ENCODE measurements at regions not wholly inside any gene's neighbourhood (a gene's known extent, or its start where the extent isn't known, plus 50 kb on each side); places are given as distances from the start of the nearest gene placed in this dataset.

DNA sequence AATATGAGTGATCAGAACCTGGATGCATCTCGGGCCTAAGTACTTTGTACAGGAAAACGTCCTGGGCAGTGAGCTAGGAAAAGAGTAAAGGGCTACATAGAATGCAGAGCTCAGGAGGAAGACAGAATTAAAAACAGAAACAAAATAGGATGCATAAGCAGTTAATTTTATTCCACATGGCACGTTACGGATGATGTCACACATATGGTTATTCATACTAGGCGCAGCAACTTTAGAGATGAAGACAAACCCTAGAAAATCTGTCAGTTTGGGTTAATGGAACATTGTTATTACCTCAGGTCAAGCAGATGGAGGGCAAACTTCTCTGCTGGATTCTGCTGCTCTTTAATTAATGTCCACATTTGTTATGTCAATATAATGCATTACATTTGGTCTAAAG lies 445.4 kb downstream of the ANXA1 start:
- H3K4me3 ChIP-seq (ENCODE audit: low read depth, low read length): no peak overlapping the region
- TF ChIP-seq, protein P1, sequence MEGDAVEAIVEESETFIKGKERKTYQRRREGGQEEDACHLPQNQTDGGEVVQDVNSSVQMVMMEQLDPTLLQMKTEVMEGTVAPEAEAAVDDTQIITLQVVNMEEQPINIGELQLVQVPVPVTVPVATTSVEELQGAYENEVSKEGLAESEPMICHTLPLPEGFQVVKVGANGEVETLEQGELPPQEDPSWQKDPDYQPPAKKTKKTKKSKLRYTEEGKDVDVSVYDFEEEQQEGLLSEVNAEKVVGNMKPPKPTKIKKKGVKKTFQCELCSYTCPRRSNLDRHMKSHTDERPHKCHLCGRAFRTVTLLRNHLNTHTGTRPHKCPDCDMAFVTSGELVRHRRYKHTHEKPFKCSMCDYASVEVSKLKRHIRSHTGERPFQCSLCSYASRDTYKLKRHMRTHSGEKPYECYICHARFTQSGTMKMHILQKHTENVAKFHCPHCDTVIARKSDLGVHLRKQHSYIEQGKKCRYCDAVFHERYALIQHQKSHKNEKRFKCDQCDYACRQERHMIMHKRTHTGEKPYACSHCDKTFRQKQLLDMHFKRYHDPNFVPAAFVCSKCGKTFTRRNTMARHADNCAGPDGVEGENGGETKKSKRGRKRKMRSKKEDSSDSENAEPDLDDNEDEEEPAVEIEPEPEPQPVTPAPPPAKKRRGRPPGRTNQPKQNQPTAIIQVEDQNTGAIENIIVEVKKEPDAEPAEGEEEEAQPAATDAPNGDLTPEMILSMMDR (IDR thresholded peaks at IDR 0.05; ENCODE audit: insufficient read depth, low read depth, low read length, missing control alignments): no peak
- no peak for DNase-seq (ENCODE audit: low read depth)

DNA sequence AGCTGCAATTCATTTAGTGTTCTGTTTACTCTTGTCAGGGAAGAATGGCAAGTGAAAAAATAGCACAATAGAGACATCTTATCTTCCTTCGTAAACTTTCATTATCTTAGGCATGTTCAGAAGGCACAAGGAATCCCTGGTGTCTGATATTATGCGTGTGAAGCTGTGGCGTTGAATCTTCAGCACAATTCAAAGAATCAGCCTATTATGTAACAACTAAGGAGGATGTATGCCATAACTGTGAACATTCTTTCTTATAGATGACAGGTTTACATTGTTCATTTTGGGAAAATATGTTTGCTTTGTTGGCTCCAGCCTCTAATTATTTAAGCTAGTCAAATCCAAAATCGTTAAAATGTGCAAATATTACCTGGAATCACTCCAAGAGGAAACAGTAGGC lies 446.1 kb downstream of the ANXA1 start:
- TF ChIP-seq, protein P1 (IDR thresholded peaks at IDR 0.05; ENCODE audit: insufficient read depth, low read depth, low read length, missing control alignments): no peak
- no peak for DNase-seq (ENCODE audit: low read depth)

DNA sequence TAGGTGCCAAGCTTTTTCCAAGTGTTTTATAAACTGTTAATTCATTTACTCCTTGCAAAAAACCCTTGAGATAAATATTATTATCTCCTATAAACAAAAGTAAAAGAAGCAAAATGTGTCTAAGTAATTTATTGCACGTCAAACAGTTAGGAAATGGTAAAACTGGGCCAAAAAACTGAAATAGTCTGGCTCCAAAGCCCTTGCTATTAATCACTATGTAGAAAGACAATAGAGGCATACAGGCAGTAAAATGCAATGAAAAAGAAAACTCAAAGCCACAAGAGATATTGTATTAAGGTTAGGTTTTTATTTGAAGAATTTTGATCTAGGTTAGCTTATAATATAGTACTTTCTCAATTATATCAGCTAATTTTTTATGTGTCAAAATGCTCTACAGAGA lies 457.7 kb downstream of the ANXA1 start:
- TF ChIP-seq, protein P1 (IDR thresholded peaks at IDR 0.05; ENCODE audit: insufficient read depth, low read depth, low read length, missing control alignments): no peak
- H3K4me3 ChIP-seq (ENCODE audit: low read depth, low read length): no peak overlapping the region
- DNase-seq (ENCODE audit: low read depth): no peak

More for the DNA sequence above, 446.1 kb downstream of the ANXA1 start:
- H3K4me3 ChIP-seq (ENCODE audit: low read depth, low read length): no peak overlapping the region

DNA sequence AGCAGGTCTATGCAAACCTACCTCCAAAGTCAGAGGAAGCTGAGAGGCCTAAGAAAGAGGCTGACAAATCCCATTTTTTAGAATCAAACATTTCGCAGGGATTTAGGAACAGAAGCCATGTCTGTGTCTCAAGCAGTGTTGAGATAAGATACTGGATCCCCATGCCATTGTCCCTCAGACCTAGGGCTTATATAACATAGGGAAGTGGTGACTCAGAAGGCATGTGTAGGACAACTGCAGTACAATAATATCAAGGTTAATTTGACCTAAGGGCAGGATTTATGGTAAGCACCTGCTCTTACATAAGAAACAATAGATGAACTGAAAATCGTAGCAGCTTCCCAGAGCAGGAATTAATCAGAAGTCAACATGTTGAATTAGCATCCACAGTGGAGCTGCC lies 459.4 kb downstream of the ANXA1 start:
- TF ChIP-seq, protein P1 (IDR thresholded peaks at IDR 0.05; ENCODE audit: insufficient read depth, low read depth, low read length, missing control alignments): no peak
- no peak overlapping the region for H3K4me3 ChIP-seq (ENCODE audit: low read depth, low read length)
- DNase-seq (ENCODE audit: low read depth): no peak

DNA sequence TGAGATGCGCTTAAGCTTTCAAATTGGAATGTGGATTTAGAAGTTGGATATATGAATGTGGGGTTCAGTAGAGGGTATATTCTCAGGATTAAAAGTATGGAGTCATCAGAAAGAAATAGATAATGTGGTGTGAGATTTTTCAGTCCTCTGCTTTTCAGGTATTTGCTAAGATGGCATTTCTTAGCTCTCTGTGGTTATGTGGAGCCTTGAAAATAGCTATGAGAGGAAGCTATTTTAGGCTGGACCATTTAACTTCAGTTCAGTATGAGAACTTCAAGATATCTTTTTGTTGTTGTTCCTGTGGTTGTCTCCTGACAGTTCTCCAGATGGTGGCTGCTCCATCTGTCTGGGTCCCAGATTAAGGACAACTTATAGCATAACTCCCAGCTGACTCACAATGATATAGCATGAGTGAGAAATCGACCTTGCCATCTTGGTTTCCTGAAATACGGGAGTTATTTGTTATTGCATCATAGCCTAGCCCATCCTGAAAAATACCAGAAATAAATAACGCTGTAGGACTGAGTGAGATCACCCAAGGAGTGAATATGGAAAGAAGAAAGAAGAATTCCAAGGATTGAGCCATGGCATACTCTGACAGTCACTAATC lies 461.5 kb downstream of the ANXA1 start:
- no peak overlapping the region for H3K4me3 ChIP-seq (ENCODE audit: low read depth, low read length)
- TF ChIP-seq, protein P1 (IDR thresholded peaks at IDR 0.05; ENCODE audit: insufficient read depth, low read depth, low read length, missing control alignments): no peak
- DNase-seq (ENCODE audit: low read depth): no peak

DNA sequence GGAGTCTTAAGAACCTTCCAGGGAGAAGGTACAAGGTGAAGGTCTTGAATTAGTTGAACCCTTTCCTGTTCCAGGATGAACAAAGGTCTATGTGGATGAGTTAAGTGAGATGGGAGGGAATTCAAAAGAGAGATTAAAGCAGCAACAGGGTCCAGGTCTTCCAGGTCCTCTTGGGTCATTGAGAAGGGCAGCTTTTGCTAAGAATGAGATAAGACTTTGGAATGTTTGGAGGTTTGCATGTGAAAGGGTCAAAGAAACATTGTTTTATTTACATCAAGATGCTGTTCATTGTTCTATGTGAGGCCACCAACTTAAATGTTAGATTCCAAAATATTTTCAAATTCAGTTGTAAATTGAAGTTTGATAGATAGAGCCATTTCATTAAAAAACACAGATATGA lies 463.9 kb downstream of the ANXA1 start:
- TF ChIP-seq, protein P1 (IDR thresholded peaks at IDR 0.05; ENCODE audit: insufficient read depth, low read depth, low read length, missing control alignments): no peak
- DNase-seq (ENCODE audit: low read depth): no peak
- no peak overlapping the region for H3K4me3 ChIP-seq (ENCODE audit: low read depth, low read length)

DNA sequence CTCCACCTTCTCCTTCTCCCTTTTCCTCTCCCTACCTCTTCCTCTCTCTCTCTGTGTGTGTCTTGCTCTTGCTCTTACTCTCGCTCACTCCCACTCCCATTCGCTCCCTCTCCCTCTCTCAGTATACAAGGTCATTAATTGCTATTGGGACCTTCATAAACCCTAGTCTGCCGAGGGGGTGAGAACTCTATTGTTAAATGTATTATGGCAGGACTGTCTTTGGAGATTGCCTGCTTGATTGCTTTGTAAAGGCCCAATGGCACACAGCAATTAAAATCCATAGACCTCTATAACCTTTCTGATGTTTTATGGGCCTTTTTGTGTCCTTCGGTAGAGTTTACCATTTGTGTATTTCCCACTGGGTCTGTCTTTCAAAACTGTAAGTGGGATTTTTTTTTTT lies 465.9 kb downstream of the ANXA1 start:
- no peak for DNase-seq (ENCODE audit: low read depth)
- TF ChIP-seq, protein P1 (IDR thresholded peaks at IDR 0.05; ENCODE audit: insufficient read depth, low read depth, low read length, missing control alignments): no peak
- no peak overlapping the region for H3K4me3 ChIP-seq (ENCODE audit: low read depth, low read length)
